NB4 (cell line): ENCODE measurements at regions not wholly inside any gene's neighbourhood (a gene's known extent, or its start where the extent isn't known, plus 50 kb on each side); places are given as distances from the start of the nearest gene placed in this dataset.

Experiments used
- DNase-seq: peaks from one replicate; pipeline ENCODE4 v3.0.0; 2010; ENCODE audit warnings: low read depth
- H3K4me3 ChIP-seq: one replicate; pipeline ENCODE4 v1.5.1; 2011; ENCODE audit warnings: mild to moderate bottlenecking, low read depth, low read length, moderate library complexity
- CTCF ChIP-seq: IDR thresholded peaks from one replicate; pipeline ENCODE4 v1.5.1; 2012; ENCODE audit warnings: low read depth, low read length
- MAX ChIP-seq: IDR thresholded peaks from 2 replicates; pipeline ENCODE4 v1.6.1; 2011; ENCODE audit warnings: low read depth, low read length
- MYC ChIP-seq: IDR thresholded peaks from 2 replicates; pipeline ENCODE4 v1.6.1; 2011; ENCODE audit warnings: low read depth, low read length
- POLR2A ChIP-seq: IDR thresholded peaks from 2 replicates; pipeline ENCODE4 v1.6.1; 2011; ENCODE audit warnings: mild to moderate bottlenecking; ENCODE audit not compliant: insufficient read length; ENCODE audit errors: extremely low read depth

GRCh38 chr7:131075406-131075805, 252.3 kb upstream of the MKLN1 start:
- TF ChIP-seq POLR2A = no peak
- no peak for TF ChIP-seq MYC
- TF ChIP-seq CTCF = no peak
- no peak for TF ChIP-seq MAX

GRCh38 chr7:131076032-131076431, 251.6 kb upstream of the MKLN1 start:
- TF ChIP-seq POLR2A (no peak), MYC (no peak), CTCF (no peak), MAX (no peak)
- no peak overlapping the region for H3K4me3 ChIP-seq
- DNase-seq = no peak

More at GRCh38 chr7:131075406-131075805, 252.3 kb upstream of the MKLN1 start:
- DNase-seq = peak; percentile 57
- no peak overlapping the region for H3K4me3 ChIP-seq

- DNase-seq = no peak
- no peak overlapping the region for H3K4me3 ChIP-seq
- TF ChIP-seq MYC (no peak), MAX (no peak), CTCF (no peak), POLR2A (no peak)
These were observed 250.9 kb upstream of the MKLN1 start for GRCh38 chr7:131076711-131077181.

GRCh38 chr7:131077735-131078134, 249.9 kb upstream of the MKLN1 start:
- TF ChIP-seq MAX (no peak), POLR2A (no peak), CTCF (no peak), MYC (no peak)
- H3K4me3 ChIP-seq = no peak overlapping the region
- DNase-seq = no peak

- TF ChIP-seq MYC = no peak
- TF ChIP-seq CTCF = no peak
- DNase-seq = no peak
- H3K4me3 ChIP-seq = no peak overlapping the region
These were observed 246.9 kb upstream of the MKLN1 start for GRCh38 chr7:131080754-131081153.

- no peak for TF ChIP-seq MYC
- no peak for TF ChIP-seq CTCF
- TF ChIP-seq MAX = no peak
- TF ChIP-seq POLR2A = no peak
- no peak for DNase-seq
- H3K4me3 ChIP-seq = no peak overlapping the region
These were observed 246.4 kb upstream of the MKLN1 start for GRCh38 chr7:131081308-131081707.
